ENCODE measurements at regions not wholly inside any gene's neighbourhood (a gene's known extent, or its start where the extent isn't known, plus 50 kb on each side); places are given as distances from the start of the nearest gene placed in this dataset.

GRCh38 chr18:10209302-10209701, 245.1 kb upstream of the APCDD1 start:
- no peak for DNase-seq
- H3K4me1 ChIP-seq (ENCODE audit: insufficient read depth), result no peaks in the 10 kb centered on the region
- H3K4me3 ChIP-seq, result no peak overlapping the region
- intact Hi-C loops (cut with DNase I), result no loop called here
- no peak overlapping the region for H3K27ac ChIP-seq
- 95 to 96% (median 95%) methylated on average over 8 of the region's 8 CpGs for WGBS, 3 donors
- TF ChIP-seq CTCF (IDR thresholded peaks at IDR 0.05) (no peak), EP300 (IDR thresholded peaks at IDR 0.05) (no peak), POLR2A (IDR thresholded peaks at IDR 0.05) (no peak)
- H3K36me3 ChIP-seq, result no peaks in the 10 kb centered on the region
- H3K9me3 ChIP-seq, result no peaks in the 10 kb centered on the region
- no peaks in the 10 kb centered on the region for H3K27me3 ChIP-seq

- Histone ChIP-seq H3K9me3 (no peaks in the 10 kb centered on the region), H3K4me3 (no peak overlapping the region), H3K4me1 (ENCODE audit: insufficient read depth) (no peaks in the 10 kb centered on the region), H3K36me3 (no peaks in the 10 kb centered on the region), H3K27me3 (no peaks in the 10 kb centered on the region), H3K27ac (no peak overlapping the region)
- TF ChIP-seq EP300 (IDR thresholded peaks at IDR 0.05) (no peak), CTCF (IDR thresholded peaks at IDR 0.05) (no peak), POLR2A (IDR thresholded peaks at IDR 0.05) (no peak)
- intact Hi-C loops (cut with DNase I), result no loop called here
- 88 to 92% (median 91%) methylated on average over 6 of the region's 6 CpGs for WGBS, 3 donors
- DNase-seq, result no peak
These were observed 244.3 kb upstream of the APCDD1 start for GRCh38 chr18:10210057-10210633.

- H3K36me3 ChIP-seq, result no peaks in the 10 kb centered on the region
- no peak overlapping the region for H3K27ac ChIP-seq
- no peaks in the 10 kb centered on the region for H3K9me3 ChIP-seq
- TF ChIP-seq EP300 (IDR thresholded peaks at IDR 0.05) (no peak), POLR2A (IDR thresholded peaks at IDR 0.05) (no peak), CTCF (IDR thresholded peaks at IDR 0.05) (no peak)
- WGBS, 3 donors, result 26 to 51% (median 36%) methylated on average over 3 of the region's 3 CpGs
- intact Hi-C loops (cut with DNase I), result no loop called here
- no peak for DNase-seq
- H3K4me1 ChIP-seq (ENCODE audit: insufficient read depth), result no peaks in the 10 kb centered on the region
- H3K27me3 ChIP-seq, result no peaks in the 10 kb centered on the region
- H3K4me3 ChIP-seq, result no peak overlapping the region
These were observed 240.9 kb upstream of the APCDD1 start for GRCh38 chr18:10213526-10213925.

GRCh38 chr18:10215446-10215845, 239.0 kb upstream of the APCDD1 start:
- TF ChIP-seq CTCF (IDR thresholded peaks at IDR 0.05) (no peak), POLR2A (IDR thresholded peaks at IDR 0.05) (no peak), EP300 (IDR thresholded peaks at IDR 0.05) (no peak)
- Histone ChIP-seq H3K9me3 (no peaks in the 10 kb centered on the region), H3K4me1 (ENCODE audit: insufficient read depth) (no peaks in the 10 kb centered on the region), H3K4me3 (no peak overlapping the region), H3K36me3 (no peaks in the 10 kb centered on the region), H3K27me3 (no peaks in the 10 kb centered on the region), H3K27ac (no peak overlapping the region)
- no peak for DNase-seq
- WGBS, 3 donors, result 89 to 96% (median 95%) methylated on average over 6 of the region's 6 CpGs
- intact Hi-C loops (cut with DNase I), result no loop called here

All from ovary (tissue), 7 donors.